SK-N-MC (cell line): ENCODE measurements at regions not wholly inside any gene's neighbourhood (a gene's known extent, or its start where the extent isn't known, plus 50 kb on each side); places are given as distances from the start of the nearest gene placed in this dataset.

Experiments
- EZH2 ChIP-seq: fragments of 200-600 bp; sonication (generic); IDR thresholded peaks from one replicate; pipeline ENCODE4 v1.6.1; 2017; ENCODE audit warnings: antibody characterized with exemption
- FOXP2 ChIP-seq: optimal IDR thresholded peaks from 2 replicates; pipeline ENCODE3; 2011; ENCODE audit warnings: mild to moderate bottlenecking, moderate library complexity; ENCODE audit not compliant: insufficient read depth; ENCODE audit errors: extremely low read length, control extremely low read depth
- POLR2AphosphoS5 ChIP-seq: IDR thresholded peaks from 2 replicates; pipeline ENCODE4 v1.6.1; 2012; ENCODE audit warnings: mild to moderate bottlenecking, low read depth, low read length, borderline replicate concordance

- no peak for TF ChIP-seq EZH2
- peak; percentile 26; the same call in 1 of the 2 replicates for TF ChIP-seq POLR2AphosphoS5
- no peak for TF ChIP-seq FOXP2
Measured at GRCh38 chr11:16605894-16606783, 132.3 kb upstream of the C11orf58 start.
